ENCODE measurements at regions not wholly inside any gene's neighbourhood (a gene's known extent, or its start where the extent isn't known, plus 50 kb on each side); places are given as distances from the start of the nearest gene placed in this dataset.
A peak's percentile ranks its signal among the peaks of the same experiment; 100 is the strongest.

GRCh38 chr12:58640314-58640713 is 280.0 kb downstream of the LRIG3 start:
- Histone ChIP-seq H3K4me1 (no peaks in the 10 kb centered on the region), H3K4me3 (no peak overlapping the region), H3K36me3 (no peaks in the 10 kb centered on the region), H3K27me3 (no peaks in the 10 kb centered on the region), H3K9me3 (no peaks in the 10 kb centered on the region), H3K27ac (no peak overlapping the region)
- intact Hi-C loops (cut with DNase I; ENCODE audit: low total_unique reads), result no loop called here
- TF ChIP-seq CTCF (IDR thresholded peaks at IDR 0.05), result no peak
- no peak for DNase-seq

DNA sequence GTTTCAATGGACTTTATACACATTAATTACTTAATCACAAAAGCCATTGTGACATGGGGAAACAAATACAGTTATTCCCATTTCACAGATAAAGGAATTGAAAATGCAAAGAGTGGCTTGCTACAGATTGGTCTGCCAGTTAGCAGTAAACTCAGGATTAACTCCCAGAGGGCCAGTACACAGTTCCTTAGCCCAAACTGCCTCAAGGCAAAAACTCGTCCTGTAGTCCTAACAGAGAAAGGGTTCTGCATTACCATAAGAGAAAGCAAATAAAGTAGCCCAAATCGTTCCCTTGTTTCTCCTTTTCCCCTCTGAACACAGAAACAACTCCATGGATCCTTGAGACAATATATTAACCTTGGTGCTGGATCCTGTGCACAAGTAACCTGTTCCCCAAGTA is 274.4 kb downstream of the LRIG3 start:
- H3K27me3 ChIP-seq, result no peaks in the 10 kb centered on the region

DNA sequence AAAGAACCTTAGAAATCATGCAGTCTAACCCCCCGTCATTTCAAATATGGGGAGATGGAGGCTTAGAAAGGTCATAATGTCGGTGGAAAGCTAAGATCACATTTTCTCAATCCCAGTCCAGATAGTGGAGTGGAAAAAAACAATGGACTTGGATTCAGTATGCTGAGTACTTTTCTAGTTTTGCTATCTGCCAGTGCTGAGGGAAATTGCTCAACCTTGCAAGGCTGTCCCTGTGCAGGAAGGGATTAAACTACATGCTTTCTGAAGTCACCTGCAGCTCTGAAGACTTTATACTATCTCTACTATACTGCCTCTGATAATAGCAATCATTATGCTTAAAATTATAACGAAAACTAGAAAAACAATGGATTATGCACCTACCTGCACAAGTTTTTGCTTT is 272.8 kb downstream of the LRIG3 start:
- Histone ChIP-seq H3K36me3 (no peaks in the 10 kb centered on the region), H3K4me3 (peak overlapping the region; percentile 8 to 19), H3K4me1 (peaks cover 0 to 30% (median 7%) of the 10 kb centered on the region in 4 donors), H3K9me3 (no peaks in the 10 kb centered on the region), H3K27ac (no peak overlapping the region), H3K27me3 (no peaks in the 10 kb centered on the region)
- intact Hi-C loops (cut with DNase I; ENCODE audit: low total_unique reads), result no loop called here
- no peak for TF ChIP-seq CTCF (IDR thresholded peaks at IDR 0.05)
- no peak for DNase-seq

More for the DNA sequence above, 274.4 kb downstream of the LRIG3 start:
- no peak overlapping the region for H3K27ac ChIP-seq
- no peak overlapping the region for H3K4me3 ChIP-seq
- no peaks in the 10 kb centered on the region for H3K36me3 ChIP-seq
- TF ChIP-seq CTCF (IDR thresholded peaks at IDR 0.05), result no peak
- H3K4me1 ChIP-seq, result peaks cover 0 to 30% (median 7%) of the 10 kb centered on the region in 4 donors
- no peak for DNase-seq
- no peaks in the 10 kb centered on the region for H3K9me3 ChIP-seq
- intact Hi-C loops (cut with DNase I; ENCODE audit: low total_unique reads), result no loop called here

GRCh38 chr12:58648176-58648575 is 272.1 kb downstream of the LRIG3 start:
- no peak for DNase-seq

DNA sequence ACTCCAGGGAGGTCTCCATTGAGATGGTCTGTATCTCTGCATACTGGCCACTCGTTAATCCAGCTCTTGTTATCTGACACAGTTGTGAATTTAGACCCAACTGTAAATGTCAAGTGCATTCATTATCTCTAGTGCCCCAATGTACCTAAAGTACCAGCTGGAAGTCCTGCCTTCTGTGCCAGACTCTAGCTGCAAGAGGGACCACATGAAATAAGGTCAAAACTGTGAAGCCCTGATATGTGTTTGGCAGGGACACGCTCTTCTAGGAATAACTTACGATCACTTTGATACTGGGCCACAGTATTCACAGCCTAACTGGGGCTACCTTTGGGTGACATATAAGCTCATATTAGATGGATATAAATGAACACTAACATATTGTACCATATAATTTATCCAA is 268.5 kb downstream of the LRIG3 start:
- no peaks in the 10 kb centered on the region for H3K27me3 ChIP-seq
- H3K36me3 ChIP-seq, result no peaks in the 10 kb centered on the region
- TF ChIP-seq CTCF (IDR thresholded peaks at IDR 0.05), result no peak
- no peak overlapping the region for H3K4me3 ChIP-seq
- peaks cover 0 to 27% (median 5%) of the 10 kb centered on the region in 4 donors for H3K4me1 ChIP-seq
- no peak for DNase-seq
- no peak overlapping the region for H3K27ac ChIP-seq
- intact Hi-C loops (cut with DNase I; ENCODE audit: low total_unique reads), result no loop called here
- no peaks in the 10 kb centered on the region for H3K9me3 ChIP-seq

More at GRCh38 chr12:58648176-58648575, 272.1 kb downstream of the LRIG3 start:
- H3K36me3 ChIP-seq, result no peaks in the 10 kb centered on the region
- H3K27me3 ChIP-seq, result no peaks in the 10 kb centered on the region
- H3K27ac ChIP-seq, result peak overlapping the region; percentile 23 to 48
- intact Hi-C loops (cut with DNase I; ENCODE audit: low total_unique reads), result no loop called here
- peak overlapping the region; percentile 8 to 19 for H3K4me3 ChIP-seq
- peaks cover 0 to 30% (median 7%) of the 10 kb centered on the region in 4 donors for H3K4me1 ChIP-seq
- no peak for TF ChIP-seq CTCF (IDR thresholded peaks at IDR 0.05)
- no peaks in the 10 kb centered on the region for H3K9me3 ChIP-seq

- DNase-seq, result no peak
- no peak overlapping the region for H3K27ac ChIP-seq
- no peak overlapping the region for H3K4me3 ChIP-seq
- no peaks in the 10 kb centered on the region for H3K36me3 ChIP-seq
- TF ChIP-seq CTCF (IDR thresholded peaks at IDR 0.05), result no peak
- no peaks in the 10 kb centered on the region for H3K9me3 ChIP-seq
- no peaks in the 10 kb centered on the region for H3K27me3 ChIP-seq
- peaks cover 0 to 7% (median 0%) of the 10 kb centered on the region in 4 donors for H3K4me1 ChIP-seq
- intact Hi-C loops (cut with DNase I; ENCODE audit: low total_unique reads), result no loop called here
These were observed 266.3 kb downstream of the LRIG3 start for GRCh38 chr12:58654021-58654420.
